ENCODE measurements at regions not wholly inside any gene's neighbourhood (a gene's known extent, or its start where the extent isn't known, plus 50 kb on each side); places are given as distances from the start of the nearest gene placed in this dataset.

DNA sequence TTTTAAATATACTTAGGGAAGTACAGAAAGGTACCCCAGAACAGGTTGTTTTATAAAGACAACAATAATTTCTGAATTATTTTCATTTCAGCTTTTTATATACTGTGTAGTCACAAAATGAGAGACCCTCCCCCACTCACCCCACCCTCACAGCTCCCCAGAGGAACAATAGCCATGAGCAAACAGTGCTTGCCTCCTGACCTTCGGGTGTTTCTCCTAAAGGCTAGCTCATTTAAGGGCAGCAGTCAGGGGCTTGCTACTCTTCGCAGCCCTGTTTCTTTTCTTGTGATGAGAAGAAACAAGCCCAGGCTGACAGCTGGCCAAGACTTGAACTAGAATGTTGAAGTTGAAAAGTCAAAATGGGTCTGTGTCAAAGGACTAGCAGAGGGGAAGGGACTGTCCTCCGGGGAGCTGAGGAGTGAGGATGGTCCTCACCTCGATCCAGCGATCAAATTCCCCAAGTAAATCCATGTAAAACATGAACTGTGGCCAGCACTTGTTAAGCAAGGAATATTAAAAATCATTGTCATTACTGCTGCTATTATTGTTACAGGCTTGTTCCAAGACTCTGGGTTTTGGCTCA, 133.8 kb upstream of the ARHGAP5 start:
- intact Hi-C loops (cut with DNase I): loop anchor here in 2 of 4 donors (5.0 to 10.0 kb wide), 2 partner anchors 131 to 309 kb away; partner anchors contain the start of gene ARHGAP5 (in 1 of the 2)
- H3K9me3 ChIP-seq (ENCODE audit: control insufficient read depth, low read length): no peaks in the 10 kb centered on the region
- ATAC-seq (no peak), DNase-seq (no peak)
- WGBS: 79% methylated on average over 5 of the region's 5 CpGs
- H3K4me1 ChIP-seq (ENCODE audit: control insufficient read depth, insufficient read depth, low read length): no peaks in the 10 kb centered on the region
- no peak overlapping the region for H3K27ac ChIP-seq (ENCODE audit: low read length)
- no peak overlapping the region for H3K4me3 ChIP-seq (ENCODE audit: low read length)
- H3K27me3 ChIP-seq (ENCODE audit: control insufficient read depth, insufficient read depth): no peaks in the 10 kb centered on the region

DNA sequence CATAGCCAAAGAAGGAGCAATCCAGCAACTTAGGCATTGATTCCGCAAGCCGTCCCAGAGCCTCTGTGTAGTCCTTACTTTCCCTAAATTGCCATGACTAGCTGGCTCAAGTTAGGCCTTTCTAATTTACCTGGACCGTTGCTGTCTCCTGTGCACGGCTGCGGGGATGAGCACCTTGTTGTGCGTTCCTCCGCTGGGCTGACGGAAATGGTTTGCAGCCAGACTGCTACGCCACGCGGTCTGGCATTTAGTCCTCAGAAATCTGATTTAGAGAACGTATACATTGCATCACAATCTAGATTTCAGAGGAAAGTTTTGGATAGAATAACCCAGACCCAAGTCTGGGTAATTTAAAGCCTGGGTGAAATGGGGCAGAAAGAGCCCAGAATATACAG, 133.2 kb upstream of the ARHGAP5 start:
- Histone ChIP-seq H3K27me3 (ENCODE audit: control insufficient read depth, insufficient read depth) (no peaks in the 10 kb centered on the region), H3K27ac (ENCODE audit: low read length) (no peak overlapping the region), H3K4me1 (ENCODE audit: control insufficient read depth, insufficient read depth, low read length) (no peaks in the 10 kb centered on the region), H3K9me3 (ENCODE audit: control insufficient read depth, low read length) (no peaks in the 10 kb centered on the region), H3K4me3 (ENCODE audit: low read length) (no peak overlapping the region)
- WGBS: 97% methylated on average over 12 of the region's 12 CpGs
- no peak for DNase-seq
- intact Hi-C loops (cut with DNase I): loop anchor here in 2 of 4 donors (5.0 to 10.0 kb wide), 2 partner anchors 131 to 308 kb away; partner anchors contain the start of gene ARHGAP5 (in 1 of the 2)
- no peak for ATAC-seq

DNA sequence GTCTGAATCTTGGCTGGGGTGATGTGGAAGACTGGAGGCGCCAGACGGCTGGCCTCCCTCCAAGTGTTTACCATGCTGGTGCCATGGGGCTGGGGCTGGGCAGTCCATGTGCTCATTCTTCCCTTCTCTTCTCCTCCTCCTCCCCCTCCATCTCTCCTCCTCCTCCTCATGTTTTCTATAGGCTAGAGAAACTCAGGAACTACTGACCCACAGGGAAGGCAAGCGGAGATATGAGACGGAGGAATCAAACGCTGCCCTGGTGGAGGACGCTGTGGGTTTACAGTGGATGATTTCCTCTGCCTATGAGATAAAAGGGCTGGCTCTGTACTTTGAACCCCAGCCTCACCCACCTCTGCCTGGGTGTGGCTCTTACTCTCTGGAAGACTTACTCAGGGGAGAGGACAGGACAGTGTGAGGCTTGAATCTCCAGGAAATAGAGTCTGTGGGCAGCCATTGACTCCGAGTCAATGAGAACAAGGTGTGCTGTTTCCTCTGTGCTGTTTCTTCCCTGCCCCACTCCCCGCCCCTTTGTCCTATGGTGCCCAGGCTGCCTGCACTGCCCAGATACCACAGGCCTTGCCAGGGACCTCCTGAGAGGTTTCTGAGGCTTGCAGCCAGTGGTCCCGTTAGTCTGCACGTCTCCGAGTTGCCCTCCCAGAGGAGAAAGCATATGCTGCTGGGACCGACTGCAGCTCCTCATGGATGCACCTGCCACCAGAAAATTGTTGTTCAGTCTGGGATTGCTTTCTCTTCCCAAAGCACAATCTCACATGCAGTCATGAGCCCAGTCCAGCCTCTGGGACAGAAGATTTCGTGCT, 132.6 kb upstream of the ARHGAP5 start:
- Histone ChIP-seq H3K27me3 (ENCODE audit: control insufficient read depth, insufficient read depth) (no peaks in the 10 kb centered on the region), H3K9me3 (ENCODE audit: control insufficient read depth, low read length) (no peaks in the 10 kb centered on the region), H3K4me3 (ENCODE audit: low read length) (no peak overlapping the region), H3K4me1 (ENCODE audit: control insufficient read depth, insufficient read depth, low read length) (no peaks in the 10 kb centered on the region), H3K27ac (ENCODE audit: low read length) (no peak overlapping the region)
- 65% methylated on average over 13 of the region's 13 CpGs for WGBS
- DNase-seq: no peak
- intact Hi-C loops (cut with DNase I): loop anchor here in 2 of 4 donors (5.0 to 10.0 kb wide), 2 partner anchors 130 to 308 kb away; partner anchors contain the start of gene ARHGAP5 (in 1 of the 2)
- ATAC-seq: peak in 1 of 2 donors; percentile 17

DNA sequence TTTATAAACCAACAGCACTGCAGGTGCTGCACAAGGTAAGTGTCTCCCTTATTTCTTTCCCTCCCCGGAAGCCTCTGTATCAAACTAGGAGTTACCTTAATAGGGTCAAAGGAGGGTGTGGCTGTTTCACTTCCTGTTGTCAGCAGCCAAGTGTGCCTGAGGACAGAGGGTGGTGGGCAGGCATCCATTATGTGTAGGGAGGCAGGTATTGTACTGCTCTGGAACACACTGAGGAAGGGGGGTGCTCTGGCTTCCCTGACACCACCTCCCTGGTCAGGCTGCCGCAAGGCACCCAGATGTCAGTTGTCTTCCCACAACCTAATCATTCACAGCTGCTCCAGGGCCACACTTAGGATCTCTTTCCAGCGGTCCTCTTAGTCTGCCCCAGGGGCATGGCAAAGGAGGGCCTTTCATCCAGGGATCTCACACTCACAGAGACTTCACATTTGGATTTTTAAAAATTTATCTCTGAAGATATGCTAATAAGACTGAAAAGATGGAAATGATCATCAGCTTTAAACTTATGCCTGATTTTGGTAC, 132.0 kb upstream of the ARHGAP5 start:
- no peak overlapping the region for H3K27ac ChIP-seq (ENCODE audit: low read length)
- H3K9me3 ChIP-seq (ENCODE audit: control insufficient read depth, low read length): no peaks in the 10 kb centered on the region
- ATAC-seq (no peak), DNase-seq (no peak)
- no peaks in the 10 kb centered on the region for H3K4me1 ChIP-seq (ENCODE audit: control insufficient read depth, insufficient read depth, low read length)
- no peaks in the 10 kb centered on the region for H3K27me3 ChIP-seq (ENCODE audit: control insufficient read depth, insufficient read depth)
- intact Hi-C loops (cut with DNase I): loop anchor here in 1 of 4 donors (10.0 kb wide), 1 partner anchor 130 kb away; the partner anchor contains the start of gene ARHGAP5
- no peak overlapping the region for H3K4me3 ChIP-seq (ENCODE audit: low read length)
- WGBS: 82% methylated on average over 3 of the region's 3 CpGs

DNA sequence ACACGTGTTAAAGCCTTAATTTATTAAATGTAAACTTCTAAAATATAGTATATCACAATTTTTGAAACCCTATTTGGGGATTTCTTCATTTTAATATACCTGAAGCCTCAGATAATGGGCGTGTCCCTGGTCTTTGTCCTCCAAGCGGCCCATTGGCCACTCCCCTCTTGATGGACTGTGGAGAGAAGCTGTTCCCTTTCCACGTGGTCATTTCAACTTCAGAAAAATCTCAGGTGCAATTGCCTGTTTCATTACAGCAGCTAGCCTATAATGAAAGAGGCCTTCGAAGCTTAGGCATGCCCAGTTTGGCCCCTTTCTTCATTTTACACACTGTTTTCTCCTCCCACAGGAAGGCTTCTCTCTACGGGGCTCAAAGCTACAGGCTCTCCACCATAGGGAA, 131.4 kb upstream of the ARHGAP5 start:
- no peaks in the 10 kb centered on the region for H3K27me3 ChIP-seq (ENCODE audit: control insufficient read depth, insufficient read depth)
- intact Hi-C loops (cut with DNase I): loop anchor here in 1 of 4 donors (10.0 kb wide), 1 partner anchor 129 kb away; the partner anchor contains the start of gene ARHGAP5

DNA sequence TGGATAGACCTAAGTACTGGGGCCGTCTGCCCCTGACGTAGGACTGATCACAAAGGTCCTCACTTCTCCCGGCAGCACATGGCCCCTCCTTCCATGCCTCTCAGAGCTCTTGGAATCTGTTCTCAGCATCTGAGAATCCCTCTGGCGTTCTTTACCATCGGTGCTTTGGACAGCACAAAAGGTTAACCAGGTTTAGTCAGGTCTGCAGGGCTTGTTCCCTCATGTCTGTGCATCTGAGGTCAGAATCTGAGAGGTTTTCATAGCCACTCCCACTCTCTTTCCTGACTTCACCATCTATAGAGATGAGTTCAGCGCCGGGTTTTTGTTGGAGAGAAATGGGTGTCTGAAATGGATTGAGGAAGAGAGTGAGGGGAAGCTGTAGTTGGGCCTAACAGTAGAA, 130.0 kb upstream of the ARHGAP5 start:
- no peak overlapping the region for H3K27ac ChIP-seq (ENCODE audit: low read length)
- no peaks in the 10 kb centered on the region for H3K9me3 ChIP-seq (ENCODE audit: control insufficient read depth, low read length)
- 79% methylated on average over 7 of the region's 7 CpGs for WGBS
- intact Hi-C loops (cut with DNase I): loop anchor here in 1 of 4 donors (10.0 kb wide), 1 partner anchor 128 kb away; the partner anchor contains the start of gene ARHGAP5
- H3K4me1 ChIP-seq (ENCODE audit: control insufficient read depth, insufficient read depth, low read length): peaks cover 7% of the 10 kb centered on the region
- DNase-seq: no peak
- H3K4me3 ChIP-seq (ENCODE audit: low read length): no peak overlapping the region
- ATAC-seq: no peak
- no peaks in the 10 kb centered on the region for H3K27me3 ChIP-seq (ENCODE audit: control insufficient read depth, insufficient read depth)

More for the DNA sequence above, 131.4 kb upstream of the ARHGAP5 start:
- no peak for DNase-seq
- no peak for ATAC-seq
- H3K9me3 ChIP-seq (ENCODE audit: control insufficient read depth, low read length): no peaks in the 10 kb centered on the region
- no peak overlapping the region for H3K4me3 ChIP-seq (ENCODE audit: low read length)
- peaks cover 2% of the 10 kb centered on the region for H3K4me1 ChIP-seq (ENCODE audit: control insufficient read depth, insufficient read depth, low read length)
- no peak overlapping the region for H3K27ac ChIP-seq (ENCODE audit: low read length)
- WGBS: 91% methylated on average over 6 of the region's 6 CpGs

DNA sequence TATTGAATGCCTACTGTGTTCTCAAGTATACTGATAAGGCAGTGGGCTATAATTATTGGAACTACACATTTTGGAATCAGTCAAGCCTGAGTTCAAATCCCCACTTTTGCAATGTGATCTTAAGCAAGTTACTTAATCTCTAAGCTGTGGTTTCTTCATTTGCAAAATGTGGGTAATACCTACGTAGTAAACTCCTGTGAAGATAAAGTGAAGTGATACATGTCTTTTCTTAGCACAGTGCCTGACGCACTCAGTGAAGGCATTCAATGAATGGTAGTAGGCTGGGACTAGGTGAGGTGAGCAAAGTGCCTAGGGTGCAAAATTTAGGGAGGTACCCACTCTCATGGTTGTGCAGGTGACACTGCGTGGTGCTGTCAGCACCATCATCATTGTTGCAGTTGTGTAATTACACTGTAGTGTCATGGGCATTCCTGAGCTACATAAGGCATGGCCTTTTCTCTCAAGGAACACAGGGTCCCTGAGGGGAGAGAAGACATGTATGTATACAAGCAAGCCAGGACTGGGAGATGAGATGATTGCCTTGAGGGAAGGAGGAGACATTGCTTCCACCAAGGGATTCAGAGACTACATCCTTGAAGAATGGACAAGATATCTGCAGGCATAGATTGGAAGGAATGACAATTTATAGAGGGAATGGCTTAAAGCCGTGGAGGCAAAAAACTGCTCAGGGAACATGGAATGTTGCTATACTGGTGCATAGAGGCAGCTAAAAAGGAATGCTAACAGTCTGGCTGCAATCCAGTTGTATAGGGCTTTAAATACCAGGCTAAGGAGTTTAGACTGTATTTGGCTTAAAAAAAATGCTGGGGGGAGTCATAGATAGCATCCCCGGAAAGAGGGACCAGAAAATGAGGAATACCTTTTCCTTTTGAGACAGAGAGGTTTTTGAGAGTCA, 129.2 kb upstream of the ARHGAP5 start:
- Histone ChIP-seq H3K27ac (ENCODE audit: low read length) (no peak overlapping the region), H3K27me3 (ENCODE audit: control insufficient read depth, insufficient read depth) (no peaks in the 10 kb centered on the region), H3K4me1 (ENCODE audit: control insufficient read depth, insufficient read depth, low read length) (peaks cover 7% of the 10 kb centered on the region), H3K9me3 (ENCODE audit: control insufficient read depth, low read length) (no peaks in the 10 kb centered on the region), H3K4me3 (ENCODE audit: low read length) (no peak overlapping the region)
- DNase-seq (no peak), ATAC-seq (no peak)
- intact Hi-C loops (cut with DNase I): loop anchor here in 1 of 4 donors (10.0 kb wide), 1 partner anchor 127 kb away; the partner anchor contains the start of gene ARHGAP5
- WGBS: 79% methylated on average over 5 of the region's 5 CpGs

DNA sequence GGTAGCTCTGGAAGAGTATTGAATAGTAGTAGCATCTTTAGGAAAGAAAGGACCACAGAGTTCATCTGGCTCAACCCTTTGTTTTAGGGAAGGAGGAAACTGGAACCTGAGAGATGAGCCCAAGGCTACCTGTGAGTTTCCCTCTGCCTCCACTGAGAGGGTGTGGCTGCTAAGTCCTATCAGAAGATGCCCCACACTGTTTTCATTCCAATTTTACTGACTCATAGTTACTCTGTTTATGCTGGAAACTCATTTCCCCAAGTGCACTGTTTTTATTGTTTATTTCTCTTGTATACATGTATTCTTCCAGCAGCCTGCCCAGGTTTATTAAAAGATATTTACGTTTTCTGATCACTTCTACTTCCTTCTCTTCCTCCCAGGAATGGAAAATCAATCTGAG, 127.4 kb upstream of the ARHGAP5 start:
- ATAC-seq (no peak), DNase-seq (no peak)
- H3K27ac ChIP-seq (ENCODE audit: low read length): no peak overlapping the region
- no peak overlapping the region for H3K4me3 ChIP-seq (ENCODE audit: low read length)
- 67% methylated on average over 1 of the region's 1 CpG for WGBS
- H3K4me1 ChIP-seq (ENCODE audit: control insufficient read depth, insufficient read depth, low read length): peaks cover 7% of the 10 kb centered on the region
- intact Hi-C loops (cut with DNase I): loop anchor here in 1 of 4 donors (10.0 kb wide), 1 partner anchor 125 kb away; the partner anchor contains the start of gene ARHGAP5
- H3K9me3 ChIP-seq (ENCODE audit: control insufficient read depth, low read length): no peaks in the 10 kb centered on the region
- H3K27me3 ChIP-seq (ENCODE audit: control insufficient read depth, insufficient read depth): no peaks in the 10 kb centered on the region

DNA sequence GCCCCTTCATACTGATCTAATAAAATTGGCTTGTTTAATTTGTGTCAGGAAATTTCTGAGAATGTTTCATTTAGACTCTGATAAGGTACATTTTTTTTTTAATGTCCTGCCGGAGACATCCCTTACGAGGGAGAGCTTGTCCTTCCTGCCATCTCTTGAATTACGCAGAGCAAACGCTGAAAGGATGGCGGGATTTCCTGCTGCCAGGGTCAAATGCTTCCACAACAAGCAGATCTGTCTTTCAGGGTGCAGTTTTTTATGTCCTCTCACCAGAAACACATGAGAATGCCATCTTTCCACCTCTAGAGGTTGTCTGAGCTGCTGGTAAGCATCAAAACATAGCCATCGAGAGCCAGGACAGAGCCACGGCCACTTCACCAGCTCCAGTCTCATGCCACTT, 126.8 kb upstream of the ARHGAP5 start:
- Histone ChIP-seq H3K27ac (ENCODE audit: low read length) (peak overlapping the region; percentile 3), H3K9me3 (ENCODE audit: control insufficient read depth, low read length) (no peaks in the 10 kb centered on the region), H3K27me3 (ENCODE audit: control insufficient read depth, insufficient read depth) (no peaks in the 10 kb centered on the region), H3K4me1 (ENCODE audit: control insufficient read depth, insufficient read depth, low read length) (peaks cover 7% of the 10 kb centered on the region), H3K4me3 (ENCODE audit: low read length) (no peak overlapping the region)
- DNase-seq: no peak
- no peak for ATAC-seq
- intact Hi-C loops (cut with DNase I): no loop called here
- 56% methylated on average over 7 of the region's 7 CpGs for WGBS
